Esophagus muscularis mucosa (tissue), 4 donors: ENCODE measurements at regions not wholly inside any gene's neighbourhood (a gene's known extent, or its start where the extent isn't known, plus 50 kb on each side); places are given as distances from the start of the nearest gene placed in this dataset.

Source experiments
- CTCF ChIP-seq, 3 experiments: fragments of 200-600 bp in 2 of 3; fragments of 450-650 bp in 1 of 3; sonication (generic) in 2 of 3; IDR thresholded peaks; one replicate each; pipeline ENCODE4 v1.5.1; 2017 to 2019; ENCODE audit warnings: antibody characterized with exemption in 3 of 3, mild to moderate bottlenecking in 2 of 3, moderate library complexity in 1 of 3
- EP300 ChIP-seq: sonication (generic); formaldehyde crosslinking; IDR thresholded peaks from one replicate; pipeline ENCODE4 v1.6.1; 2017; ENCODE audit warnings: antibody characterized with exemption
- POLR2A ChIP-seq: fragments of 450-650 bp; IDR thresholded peaks from one replicate; pipeline ENCODE4 v1.6.1; 2017; ENCODE audit warnings: antibody characterized with exemption, moderate library complexity, mild to moderate bottlenecking, low read depth

- TF ChIP-seq CTCF (IDR thresholded peaks at IDR 0.05) (no peak), POLR2A (no peak), EP300 (no peak)
Observed at GRCh38 chr18:70523792-70524182, 234.9 kb downstream of the SOCS6 start.
